Keratinocyte (primary cell): ENCODE measurements at regions not wholly inside any gene's neighbourhood (a gene's known extent, or its start where the extent isn't known, plus 50 kb on each side); places are given as distances from the start of the nearest gene placed in this dataset.

ENCODE experiments used
- EZH2 ChIP-seq: IDR thresholded peaks from one replicate; pipeline ENCODE4 v1.6.1; 2012; ENCODE audit warnings: inconsistent platforms, mild to moderate bottlenecking, low read length, moderate library complexity
- TF ChIP-seq, protein P1 (sequence below), 3 experiments: IDR thresholded peaks in 1 of 3; conservative IDR thresholded peaks in 1 of 3; optimal IDR thresholded peaks in 1 of 3; 2 replicates in 2 of 3; 3 replicates in 1 of 3; pipeline versions ENCODE3 to v1.5.1; 2011; ENCODE audit warnings: low read length in 3 of 3, mild to moderate bottlenecking in 3 of 3, moderate library complexity in 2 of 3, control low read depth in 1 of 3, inconsistent platforms in 1 of 3; ENCODE audit not compliant: insufficient read depth in 2 of 3; ENCODE audit errors: extremely low read depth in 1 of 3

DNA sequence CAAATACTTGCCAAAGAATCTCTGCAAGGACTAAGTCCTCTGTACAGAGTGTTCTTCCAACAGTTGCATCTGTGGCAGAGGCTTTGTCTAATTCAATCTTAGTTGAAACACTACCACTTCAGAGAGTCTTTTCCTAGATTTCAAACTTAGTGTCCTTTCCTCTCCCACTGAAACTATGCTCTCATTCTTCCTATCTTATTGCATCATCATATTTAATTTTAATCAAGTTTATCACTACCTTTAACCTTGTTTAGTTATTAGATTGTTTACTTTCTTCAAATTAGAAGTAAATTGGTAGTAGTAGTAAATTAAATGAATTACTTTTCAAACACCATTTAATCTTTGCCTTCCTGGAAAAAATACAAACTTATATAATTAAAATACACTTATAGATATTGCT, 1082.3 kb upstream of the PABPC4L start:
- TF ChIP-seq, protein P1, sequence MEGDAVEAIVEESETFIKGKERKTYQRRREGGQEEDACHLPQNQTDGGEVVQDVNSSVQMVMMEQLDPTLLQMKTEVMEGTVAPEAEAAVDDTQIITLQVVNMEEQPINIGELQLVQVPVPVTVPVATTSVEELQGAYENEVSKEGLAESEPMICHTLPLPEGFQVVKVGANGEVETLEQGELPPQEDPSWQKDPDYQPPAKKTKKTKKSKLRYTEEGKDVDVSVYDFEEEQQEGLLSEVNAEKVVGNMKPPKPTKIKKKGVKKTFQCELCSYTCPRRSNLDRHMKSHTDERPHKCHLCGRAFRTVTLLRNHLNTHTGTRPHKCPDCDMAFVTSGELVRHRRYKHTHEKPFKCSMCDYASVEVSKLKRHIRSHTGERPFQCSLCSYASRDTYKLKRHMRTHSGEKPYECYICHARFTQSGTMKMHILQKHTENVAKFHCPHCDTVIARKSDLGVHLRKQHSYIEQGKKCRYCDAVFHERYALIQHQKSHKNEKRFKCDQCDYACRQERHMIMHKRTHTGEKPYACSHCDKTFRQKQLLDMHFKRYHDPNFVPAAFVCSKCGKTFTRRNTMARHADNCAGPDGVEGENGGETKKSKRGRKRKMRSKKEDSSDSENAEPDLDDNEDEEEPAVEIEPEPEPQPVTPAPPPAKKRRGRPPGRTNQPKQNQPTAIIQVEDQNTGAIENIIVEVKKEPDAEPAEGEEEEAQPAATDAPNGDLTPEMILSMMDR (optimal IDR thresholded peaks at IDR 0.05 in 1 of 3, IDR thresholded peaks at IDR 0.05 in 1 of 3, conservative IDR thresholded peaks at IDR 0.05 in 1 of 3; ENCODE audit: extremely low read depth in 1 of 3, insufficient read depth in 2 of 3, low read length in 3 of 3), result no peak
- no peak for TF ChIP-seq EZH2
